Endothelial cell of umbilical vein (primary cell): ENCODE measurements at regions not wholly inside any gene's neighbourhood (a gene's known extent, or its start where the extent isn't known, plus 50 kb on each side); places are given as distances from the start of the nearest gene placed in this dataset.

Source experiments
- BruUV-seq: library from RNA; stranded (reverse); fragments of 400-500 nt; replicated peaks from 2 replicates; lab custom pipeline; 2021; lab: Mats Ljungman, UMichigan
- CTCF ChIA-PET: fragments of 300-600, 350-600 bp; sonication (Branson Sonifier 250); formaldehyde crosslinking; loops from one replicate; lab custom pipeline; 2021; ENCODE audit warnings: antibody characterized with exemption, inconsistent platforms; lab: Charles Lee
- POLR2A ChIA-PET: fragments of 300-600, 350-600 bp; sonication (Branson Sonifier 250); formaldehyde crosslinking; loops from one replicate; lab custom pipeline; 2021; ENCODE audit warnings: antibody characterized with exemption, inconsistent platforms; lab: Charles Lee
- DNase-seq: peaks from one replicate; pipeline ENCODE4 v3.0.0-alpha.2; 2011; ENCODE audit warnings: low read depth, low spot score
- FAIRE-seq: peaks from 2 replicates; lab custom pipeline; 2011; peaks lifted over from hg19 to GRCh38; lab: Jason Lieb, UNC
- H2AFZ ChIP-seq: 2 replicates; pipeline ENCODE4 v1.6.0; 2012; ENCODE audit warnings: low read depth, low read length, control low read depth, inconsistent platforms
- H3K27ac ChIP-seq: 2 replicates; pipeline ENCODE4 v1.5.1; 2011; ENCODE audit warnings: low read depth, mild to moderate bottlenecking, control low read depth, low read length, moderate library complexity; ENCODE audit not compliant: insufficient read depth
- H3K27me3 ChIP-seq, 2 experiments: 2 replicates each; pipeline versions ENCODE4 v1.6.0 to v1.6.1; 2011; ENCODE audit warnings: low read length in 2 of 2, mixed read lengths in 1 of 2; ENCODE audit not compliant: control insufficient read depth in 2 of 2, insufficient read depth in 2 of 2
- H3K36me3 ChIP-seq, 2 experiments: 2 replicates in 1 of 2; 3 replicates in 1 of 2; pipeline ENCODE4 v1.5.1; 2011; ENCODE audit warnings: low read length in 2 of 2, mild to moderate bottlenecking in 1 of 2, moderate library complexity in 1 of 2; ENCODE audit not compliant: control insufficient read depth in 2 of 2, insufficient read depth in 2 of 2; ENCODE audit errors: extremely low read depth in 1 of 2
- H3K4me1 ChIP-seq: 3 replicates; pipeline ENCODE4 v1.5.1; 2011; ENCODE audit warnings: mild to moderate bottlenecking, low read length; ENCODE audit not compliant: control insufficient read depth, insufficient read depth; ENCODE audit errors: extremely low read depth
- H3K4me2 ChIP-seq: 2 replicates; pipeline ENCODE4 v1.6.1; 2011; ENCODE audit warnings: low read length, control low read depth, mixed read lengths; ENCODE audit not compliant: insufficient read depth
- H3K4me3 ChIP-seq, 3 experiments: fragments of 200-600 bp in 1 of 3; sonication (generic), shearing (Covaris generic) in 1 of 3; replicated peaks in 1 of 3; 2 replicates each; pipeline ENCODE4 v1.5.1; 2011 to 2016; ENCODE audit warnings: control low read depth in 3 of 3, low read length in 3 of 3, mild to moderate bottlenecking in 2 of 3, inconsistent platforms in 1 of 3, low read depth in 1 of 3, moderate library complexity in 1 of 3; ENCODE audit not compliant: insufficient read depth in 1 of 3
- H3K79me2 ChIP-seq: 2 replicates; pipeline ENCODE4 v1.6.0; 2012; ENCODE audit warnings: low read length, inconsistent platforms; ENCODE audit not compliant: control insufficient read depth, insufficient read depth
- H3K9ac ChIP-seq: replicated peaks from 2 replicates; pipeline ENCODE3; 2011; ENCODE audit warnings: low read length, control low read depth; ENCODE audit not compliant: insufficient read depth; ENCODE audit errors: extremely low read depth
- H3K9me1 ChIP-seq: replicated peaks from 3 replicates; pipeline ENCODE4 v1.6.0; 2011; ENCODE audit warnings: mild to moderate bottlenecking, low read length; ENCODE audit not compliant: control insufficient read depth, insufficient read depth; ENCODE audit errors: extremely low read depth
- H3K9me3 ChIP-seq: replicated peaks from 2 replicates; pipeline ENCODE4 v1.5.1; 2012; ENCODE audit warnings: low read length, inconsistent platforms; ENCODE audit not compliant: control insufficient read depth, insufficient read depth
- H4K20me1 ChIP-seq: replicated peaks from 2 replicates; pipeline ENCODE3; 2011; ENCODE audit warnings: mild to moderate bottlenecking, low read length; ENCODE audit not compliant: control insufficient read depth, insufficient read depth; ENCODE audit errors: extremely low read depth
- EZH2 ChIP-seq: IDR thresholded peaks from 2 replicates; pipeline ENCODE4 v1.6.1; 2012; ENCODE audit warnings: borderline replicate concordance, low read depth, mild to moderate bottlenecking, moderate library complexity, low read length, inconsistent platforms; ENCODE audit not compliant: severe bottlenecking
- FOS ChIP-seq: IDR thresholded peaks from 2 replicates; pipeline ENCODE4 v1.6.1; 2011; ENCODE audit warnings: mild to moderate bottlenecking, low read length, moderate library complexity, borderline replicate concordance; ENCODE audit not compliant: insufficient read depth
- GATA2 ChIP-seq: IDR thresholded peaks from 2 replicates; pipeline ENCODE4 v1.7.0; 2011; ENCODE audit warnings: low read depth, mild to moderate bottlenecking, moderate library complexity, mixed read lengths, low read length; ENCODE audit not compliant: insufficient read length, insufficient read depth
- JUN ChIP-seq: IDR thresholded peaks from 2 replicates; pipeline ENCODE4 v1.6.1; 2011; ENCODE audit warnings: borderline replicate concordance, low read depth; ENCODE audit not compliant: insufficient read length, insufficient read depth
- MYC ChIP-seq: IDR thresholded peaks from one replicate; pipeline ENCODE4 v1.6.1; 2011; ENCODE audit warnings: mild to moderate bottlenecking, low read depth, low read length
- POLR2A ChIP-seq: IDR thresholded peaks from 2 replicates; pipeline ENCODE4 v1.6.1; 2012; ENCODE audit warnings: low read depth, mild to moderate bottlenecking, control low read depth, low read length
- POLR2AphosphoS5 ChIP-seq: IDR thresholded peaks from 2 replicates; pipeline ENCODE4 v1.6.1; 2012; ENCODE audit warnings: low read depth, mild to moderate bottlenecking, control low read depth, low read length, moderate library complexity; ENCODE audit not compliant: insufficient read depth
- dilution Hi-C: fragments of 300-500 bp; cut with MboI; formaldehyde crosslinking; loops from one replicate; pipeline ENCODE4 v1.15.0; 2019; ENCODE audit warnings: low sequenced_read_pairs; ENCODE audit not compliant: extremely low pct_ligation_motif_present
- intact Hi-C: fragments of 100-400 bp; cut with micrococcal nuclease; formaldehyde crosslinking; loops from one replicate; pipeline ENCODE4 v1.10.0; 2022
- TF ChIP-seq, protein P1 (sequence below): IDR thresholded peaks from 2 replicates; pipeline ENCODE4 v1.6.1; 2011; ENCODE audit not compliant: insufficient read depth, insufficient read length
- TF ChIP-seq, protein P2 (sequence below), 2 donors: IDR thresholded peaks; 1 replicate in 1 of 2; 2 replicates in 1 of 2; pipeline ENCODE4 v1.5.1; 2011; ENCODE audit warnings: low read length in 2 of 2, mild to moderate bottlenecking in 2 of 2, moderate library complexity in 2 of 2, control low read depth in 1 of 2, inconsistent platforms in 1 of 2, low read depth in 1 of 2; ENCODE audit not compliant: insufficient read depth in 1 of 2; ENCODE audit errors: extremely low read depth in 1 of 2

DNA sequence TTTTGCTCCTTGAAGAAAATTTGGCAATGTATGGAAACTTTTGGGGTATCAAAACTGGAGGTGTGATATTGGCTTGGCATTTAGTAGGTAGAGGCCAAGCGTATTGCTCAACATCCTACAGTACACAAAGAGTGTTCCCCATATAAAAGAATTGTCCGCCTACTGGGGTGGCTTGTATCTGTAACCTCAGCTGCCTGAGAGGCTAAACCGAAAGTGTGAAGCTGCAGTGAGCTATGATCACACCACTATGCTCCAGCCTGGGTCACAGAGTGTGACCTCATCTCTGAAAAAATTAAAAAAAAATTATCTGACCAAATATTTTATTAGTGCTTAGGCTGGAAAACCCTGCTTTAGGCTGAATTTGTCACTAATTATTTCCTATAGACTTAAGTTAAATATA lies 483.9 kb downstream of the PYDC2 start:
- Histone ChIP-seq H3K27me3 (no peaks in the 10 kb centered on the region), H3K36me3 (no peaks in the 10 kb centered on the region), H3K9me1 (no peaks in the 10 kb centered on the region), H3K9ac (no peak overlapping the region), H4K20me1 (no peaks in the 10 kb centered on the region), H3K27ac (no peak overlapping the region), H3K4me3 (no peak overlapping the region), H3K4me1 (no peaks in the 10 kb centered on the region), H3K79me2 (no peaks in the 10 kb centered on the region), H3K4me2 (no peak overlapping the region), H2AFZ (no peak overlapping the region), H3K9me3 (no peaks in the 10 kb centered on the region)
- no peak for DNase-seq
- intact Hi-C loops = no loop called here
- FAIRE-seq = no peak
- BruUV-seq = no TSS peak
- ChIA-PET CTCF (no interaction called here), POLR2A (no interaction called here)
- TF ChIP-seq EZH2 = no peak
- no peak for TF ChIP-seq POLR2AphosphoS5
- no peak for TF ChIP-seq JUN
- no peak for TF ChIP-seq FOS
- no peak for TF ChIP-seq POLR2A
- TF ChIP-seq, protein P1, sequence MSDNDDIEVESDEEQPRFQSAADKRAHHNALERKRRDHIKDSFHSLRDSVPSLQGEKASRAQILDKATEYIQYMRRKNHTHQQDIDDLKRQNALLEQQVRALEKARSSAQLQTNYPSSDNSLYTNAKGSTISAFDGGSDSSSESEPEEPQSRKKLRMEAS = no peak
- TF ChIP-seq GATA2 = no peak
- TF ChIP-seq, protein P2, sequence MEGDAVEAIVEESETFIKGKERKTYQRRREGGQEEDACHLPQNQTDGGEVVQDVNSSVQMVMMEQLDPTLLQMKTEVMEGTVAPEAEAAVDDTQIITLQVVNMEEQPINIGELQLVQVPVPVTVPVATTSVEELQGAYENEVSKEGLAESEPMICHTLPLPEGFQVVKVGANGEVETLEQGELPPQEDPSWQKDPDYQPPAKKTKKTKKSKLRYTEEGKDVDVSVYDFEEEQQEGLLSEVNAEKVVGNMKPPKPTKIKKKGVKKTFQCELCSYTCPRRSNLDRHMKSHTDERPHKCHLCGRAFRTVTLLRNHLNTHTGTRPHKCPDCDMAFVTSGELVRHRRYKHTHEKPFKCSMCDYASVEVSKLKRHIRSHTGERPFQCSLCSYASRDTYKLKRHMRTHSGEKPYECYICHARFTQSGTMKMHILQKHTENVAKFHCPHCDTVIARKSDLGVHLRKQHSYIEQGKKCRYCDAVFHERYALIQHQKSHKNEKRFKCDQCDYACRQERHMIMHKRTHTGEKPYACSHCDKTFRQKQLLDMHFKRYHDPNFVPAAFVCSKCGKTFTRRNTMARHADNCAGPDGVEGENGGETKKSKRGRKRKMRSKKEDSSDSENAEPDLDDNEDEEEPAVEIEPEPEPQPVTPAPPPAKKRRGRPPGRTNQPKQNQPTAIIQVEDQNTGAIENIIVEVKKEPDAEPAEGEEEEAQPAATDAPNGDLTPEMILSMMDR (IDR thresholded peaks at IDR 0.05; ENCODE audit: extremely low read depth in 1 of 2, insufficient read depth in 1 of 2, low read depth in 1 of 2, low read length in 2 of 2) = no peak
- TF ChIP-seq MYC = no peak
- dilution Hi-C loops = no loop called here
